ENCODE measurements at regions not wholly inside any gene's neighbourhood (a gene's known extent, or its start where the extent isn't known, plus 50 kb on each side); places are given as distances from the start of the nearest gene placed in this dataset.
"Not testable (repeated sequence)": the region's sequence is repeated elsewhere in the genome, so short reads cannot be mapped to it uniquely, and the experiment has no call there.

- no peak overlapping the region for H3K4me3 ChIP-seq
- 14 to 25% (median 19%) methylated on average over 2 of the region's 2 CpGs for WGBS, 4 donors
- no peaks in the 10 kb centered on the region for H3K27me3 ChIP-seq
- TF ChIP-seq CTCF (IDR thresholded peaks at IDR 0.05) (no peak), POLR2A (IDR thresholded peaks at IDR 0.05) (no peak)
- no peaks in the 10 kb centered on the region for H3K36me3 ChIP-seq (replicated peaks in 1 of 2)
- no peak for DNase-seq
- H3K27ac ChIP-seq, result no peak overlapping the region
- no peaks in the 10 kb centered on the region for H3K4me1 ChIP-seq (replicated peaks in 1 of 2)
- intact Hi-C loops (cut with DNase I), result no loop called here
- no peaks in the 10 kb centered on the region for H3K9me3 ChIP-seq (replicated peaks in 1 of 3)
Observed at GRCh38 chr3:104245981-104246380, 1120.7 kb upstream of the ALCAM start.

GRCh38 chr3:104257486-104257885 is 1109.2 kb upstream of the ALCAM start:
- no peak for TF ChIP-seq CTCF (IDR thresholded peaks at IDR 0.05)
- no peak for TF ChIP-seq POLR2A (IDR thresholded peaks at IDR 0.05)
- Histone ChIP-seq H3K9me3 (replicated peaks in 1 of 3) (no peaks in the 10 kb centered on the region), H3K4me3 (no peak overlapping the region), H3K27ac (no peak overlapping the region), H3K27me3 (no peaks in the 10 kb centered on the region), H3K36me3 (replicated peaks in 1 of 2) (no peaks in the 10 kb centered on the region), H3K4me1 (replicated peaks in 1 of 2) (no peaks in the 10 kb centered on the region)
- WGBS, 4 donors, result 86 to 92% (median 86%) methylated on average over 4 of the region's 4 CpGs
- intact Hi-C loops (cut with DNase I), result no loop called here
- DNase-seq, result peak in 1 of 7 donors; percentile 54

GRCh38 chr3:104263477-104263876 is 1103.2 kb upstream of the ALCAM start:
- no peak for DNase-seq
- H3K4me3 ChIP-seq, result no peak overlapping the region
- TF ChIP-seq CTCF (IDR thresholded peaks at IDR 0.05) (no peak), POLR2A (IDR thresholded peaks at IDR 0.05) (no peak)
- intact Hi-C loops (cut with DNase I), result no loop called here
- no peaks in the 10 kb centered on the region for H3K36me3 ChIP-seq (replicated peaks in 1 of 2)
- no peaks in the 10 kb centered on the region for H3K4me1 ChIP-seq (replicated peaks in 1 of 2)
- no peak overlapping the region for H3K27ac ChIP-seq
- 76 to 90% (median 88%) methylated on average over 2 of the region's 2 CpGs for WGBS, 4 donors
- no peaks in the 10 kb centered on the region for H3K27me3 ChIP-seq
- H3K9me3 ChIP-seq (replicated peaks in 1 of 3), result no peaks in the 10 kb centered on the region

- intact Hi-C loops (cut with DNase I); H3K27me3 ChIP-seq; H3K4me1 ChIP-seq (replicated peaks in 1 of 2); DNase-seq; H3K9me3 ChIP-seq (replicated peaks in 1 of 3); H3K27ac ChIP-seq; H3K36me3 ChIP-seq (replicated peaks in 1 of 2); H3K4me3 ChIP-seq: not testable (repeated sequence)
- 80 to 91% (median 85%) methylated on average over 1 of the region's 1 CpG for WGBS, 4 donors
Observed at GRCh38 chr3:104266219-104266618, 1100.5 kb upstream of the ALCAM start.

- no peaks in the 10 kb centered on the region for H3K9me3 ChIP-seq (replicated peaks in 1 of 3)
- H3K4me3 ChIP-seq, result no peak overlapping the region
- DNase-seq, result no peak
- intact Hi-C loops (cut with DNase I), result no loop called here
- no peak overlapping the region for H3K27ac ChIP-seq
- 75 to 84% (median 76%) methylated on average over 6 of the region's 6 CpGs for WGBS, 4 donors
- H3K4me1 ChIP-seq (replicated peaks in 1 of 2), result no peaks in the 10 kb centered on the region
- no peaks in the 10 kb centered on the region for H3K36me3 ChIP-seq (replicated peaks in 1 of 2)
- TF ChIP-seq CTCF (IDR thresholded peaks at IDR 0.05), result no peak
- no peaks in the 10 kb centered on the region for H3K27me3 ChIP-seq
Observed at GRCh38 chr3:104269771-104270170, 1096.9 kb upstream of the ALCAM start.
